Chondrocyte (in vitro differentiated cells): ENCODE measurements at regions not wholly inside any gene's neighbourhood (a gene's known extent, or its start where the extent isn't known, plus 50 kb on each side); places are given as distances from the start of the nearest gene placed in this dataset.

Experiments used
- DNase-seq: peaks from one replicate; pipeline ENCODE4 v3.0.0; 2021; ENCODE audit warnings: mixed read lengths, low spot score
- H3K27ac Mint-ChIP-seq: one replicate; pipeline ENCODE4 v1.8.0; 2021; ENCODE audit warnings: mild to moderate bottlenecking, moderate library complexity, mixed read lengths; ENCODE audit not compliant: unreplicated experiment
- H3K27me3 Mint-ChIP-seq: 2 replicates; pipeline ENCODE4 v1.8.0; 2021; ENCODE audit warnings: low read depth, mixed read lengths
- H3K36me3 Mint-ChIP-seq: 2 replicates; pipeline ENCODE4 v1.8.0; 2021; ENCODE audit warnings: low read depth, mixed read lengths
- H3K4me1 Mint-ChIP-seq: 2 replicates; pipeline ENCODE4 v1.8.0; 2021; ENCODE audit warnings: low read depth, mild to moderate bottlenecking, mixed read lengths
- H3K4me3 Mint-ChIP-seq: one replicate; pipeline ENCODE4 v1.8.0; 2021; ENCODE audit warnings: mild to moderate bottlenecking, moderate library complexity, mixed read lengths; ENCODE audit not compliant: unreplicated experiment
- H3K9me3 Mint-ChIP-seq: 2 replicates; pipeline ENCODE4 v1.8.0; 2021; ENCODE audit warnings: low read depth, mixed read lengths
- TF ChIP-seq, protein P1 (sequence below): fragments of 200-600 bp; sonication (generic); IDR thresholded peaks from 2 replicates; pipeline ENCODE4 v1.5.0; 2021; ENCODE audit warnings: antibody characterized with exemption, mild to moderate bottlenecking, moderate library complexity

DNA sequence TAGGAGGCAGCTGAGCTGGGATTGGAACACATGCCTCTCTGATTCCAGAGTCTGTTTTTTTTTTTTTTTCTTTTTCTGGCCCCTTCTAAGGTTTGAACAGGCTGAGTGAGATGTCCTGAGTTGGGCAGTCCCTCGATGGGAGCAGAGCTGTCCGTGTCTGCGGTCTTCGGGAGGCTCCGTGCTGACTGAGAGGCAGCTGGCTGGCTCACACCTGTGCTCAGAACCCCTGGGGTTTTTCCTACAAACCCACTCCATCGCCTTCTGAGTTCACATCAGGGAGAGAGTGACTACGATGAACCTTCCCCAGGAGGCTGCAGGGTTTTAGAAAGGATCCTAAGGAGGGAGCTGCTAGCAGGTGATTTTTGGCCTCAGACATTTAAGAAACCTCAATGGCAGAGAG lies 92.5 kb downstream of the IRF8 start:
- H3K4me3 Mint-ChIP-seq, result no peak overlapping the region
- H3K27ac Mint-ChIP-seq, result no peak overlapping the region
- no peaks in the 10 kb centered on the region for H3K9me3 Mint-ChIP-seq
- no peaks in the 10 kb centered on the region for H3K36me3 Mint-ChIP-seq
- H3K27me3 Mint-ChIP-seq, result peaks cover 76% of the 10 kb centered on the region
- H3K4me1 Mint-ChIP-seq, result no peaks in the 10 kb centered on the region
- TF ChIP-seq, protein P1, sequence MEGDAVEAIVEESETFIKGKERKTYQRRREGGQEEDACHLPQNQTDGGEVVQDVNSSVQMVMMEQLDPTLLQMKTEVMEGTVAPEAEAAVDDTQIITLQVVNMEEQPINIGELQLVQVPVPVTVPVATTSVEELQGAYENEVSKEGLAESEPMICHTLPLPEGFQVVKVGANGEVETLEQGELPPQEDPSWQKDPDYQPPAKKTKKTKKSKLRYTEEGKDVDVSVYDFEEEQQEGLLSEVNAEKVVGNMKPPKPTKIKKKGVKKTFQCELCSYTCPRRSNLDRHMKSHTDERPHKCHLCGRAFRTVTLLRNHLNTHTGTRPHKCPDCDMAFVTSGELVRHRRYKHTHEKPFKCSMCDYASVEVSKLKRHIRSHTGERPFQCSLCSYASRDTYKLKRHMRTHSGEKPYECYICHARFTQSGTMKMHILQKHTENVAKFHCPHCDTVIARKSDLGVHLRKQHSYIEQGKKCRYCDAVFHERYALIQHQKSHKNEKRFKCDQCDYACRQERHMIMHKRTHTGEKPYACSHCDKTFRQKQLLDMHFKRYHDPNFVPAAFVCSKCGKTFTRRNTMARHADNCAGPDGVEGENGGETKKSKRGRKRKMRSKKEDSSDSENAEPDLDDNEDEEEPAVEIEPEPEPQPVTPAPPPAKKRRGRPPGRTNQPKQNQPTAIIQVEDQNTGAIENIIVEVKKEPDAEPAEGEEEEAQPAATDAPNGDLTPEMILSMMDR, result no peak
- no peak for DNase-seq

DNA sequence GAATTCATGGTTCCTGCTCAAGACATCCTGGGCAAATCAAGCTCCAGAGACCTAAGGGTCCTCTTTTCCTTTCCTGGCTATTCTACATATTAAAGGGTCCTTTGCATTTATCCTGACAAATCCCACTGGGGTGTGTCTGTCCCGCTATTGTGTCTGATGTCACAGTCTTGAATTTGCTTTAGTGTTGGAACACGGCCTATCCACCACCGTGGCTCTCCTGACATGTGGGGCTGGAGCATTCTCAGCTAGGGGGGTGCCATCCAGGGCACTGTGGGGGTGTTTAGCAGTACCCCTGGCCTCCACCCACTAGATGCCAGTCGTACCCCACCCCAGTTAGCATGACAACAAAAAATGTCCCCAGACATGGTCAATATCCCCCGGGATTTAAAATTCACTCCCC lies 92.9 kb downstream of the IRF8 start:
- no peak overlapping the region for H3K4me3 Mint-ChIP-seq
- H3K27ac Mint-ChIP-seq, result no peak overlapping the region
- H3K4me1 Mint-ChIP-seq, result no peaks in the 10 kb centered on the region
- TF ChIP-seq, protein P1, result no peak
- no peaks in the 10 kb centered on the region for H3K36me3 Mint-ChIP-seq
- H3K9me3 Mint-ChIP-seq, result no peaks in the 10 kb centered on the region
- H3K27me3 Mint-ChIP-seq, result peaks cover 73% of the 10 kb centered on the region
- DNase-seq, result no peak

DNA sequence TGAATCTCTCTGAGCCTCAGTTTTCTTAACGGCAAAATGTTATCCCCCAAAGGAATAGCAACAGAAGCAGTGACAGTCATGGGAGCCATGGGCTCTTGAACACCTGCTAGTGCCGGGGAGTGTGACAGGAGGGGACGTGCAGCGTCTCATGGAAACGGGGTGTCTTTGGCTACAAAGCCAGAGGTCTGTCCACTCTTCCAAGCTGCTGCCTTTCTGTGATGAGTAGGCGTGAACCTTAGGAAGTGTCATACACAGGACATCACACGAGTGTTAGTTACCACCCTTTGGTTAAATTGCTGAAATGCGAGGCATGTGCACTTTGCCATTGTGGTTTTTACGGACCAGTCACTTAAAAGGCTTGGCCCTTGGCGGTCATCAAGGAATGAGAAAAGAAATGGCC lies 93.4 kb downstream of the IRF8 start:
- Mint-ChIP-seq H3K27me3 (peaks cover 72% of the 10 kb centered on the region), H3K4me3 (no peak overlapping the region), H3K9me3 (no peaks in the 10 kb centered on the region), H3K36me3 (no peaks in the 10 kb centered on the region), H3K27ac (no peak overlapping the region), H3K4me1 (no peaks in the 10 kb centered on the region)
- TF ChIP-seq, protein P1, result no peak
- no peak for DNase-seq

DNA sequence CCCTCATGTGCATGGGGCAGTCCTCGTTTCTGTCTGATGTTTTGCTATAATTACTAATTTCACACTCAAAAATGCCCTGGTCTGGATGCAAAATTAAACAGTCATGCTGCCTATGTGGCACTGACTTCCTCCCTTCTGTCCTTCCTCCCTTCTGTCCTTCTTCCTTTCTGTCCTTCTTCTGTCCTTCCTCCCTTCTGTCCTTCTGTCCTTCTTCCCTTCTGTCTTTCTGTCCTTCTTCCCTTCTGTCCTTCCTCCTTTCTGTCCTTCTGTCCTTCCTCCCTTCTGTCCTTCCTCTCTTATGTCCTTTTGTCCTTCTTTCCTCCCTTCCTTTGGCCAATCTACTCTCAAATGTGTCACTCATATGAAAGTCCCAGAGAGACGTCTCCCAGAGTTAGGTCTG lies 93.8 kb downstream of the IRF8 start:
- TF ChIP-seq, protein P1, result no peak
- Mint-ChIP-seq H3K27ac (no peak overlapping the region), H3K27me3 (peaks cover 72% of the 10 kb centered on the region), H3K36me3 (no peaks in the 10 kb centered on the region), H3K9me3 (no peaks in the 10 kb centered on the region), H3K4me3 (no peak overlapping the region), H3K4me1 (no peaks in the 10 kb centered on the region)
- DNase-seq, result no peak

DNA sequence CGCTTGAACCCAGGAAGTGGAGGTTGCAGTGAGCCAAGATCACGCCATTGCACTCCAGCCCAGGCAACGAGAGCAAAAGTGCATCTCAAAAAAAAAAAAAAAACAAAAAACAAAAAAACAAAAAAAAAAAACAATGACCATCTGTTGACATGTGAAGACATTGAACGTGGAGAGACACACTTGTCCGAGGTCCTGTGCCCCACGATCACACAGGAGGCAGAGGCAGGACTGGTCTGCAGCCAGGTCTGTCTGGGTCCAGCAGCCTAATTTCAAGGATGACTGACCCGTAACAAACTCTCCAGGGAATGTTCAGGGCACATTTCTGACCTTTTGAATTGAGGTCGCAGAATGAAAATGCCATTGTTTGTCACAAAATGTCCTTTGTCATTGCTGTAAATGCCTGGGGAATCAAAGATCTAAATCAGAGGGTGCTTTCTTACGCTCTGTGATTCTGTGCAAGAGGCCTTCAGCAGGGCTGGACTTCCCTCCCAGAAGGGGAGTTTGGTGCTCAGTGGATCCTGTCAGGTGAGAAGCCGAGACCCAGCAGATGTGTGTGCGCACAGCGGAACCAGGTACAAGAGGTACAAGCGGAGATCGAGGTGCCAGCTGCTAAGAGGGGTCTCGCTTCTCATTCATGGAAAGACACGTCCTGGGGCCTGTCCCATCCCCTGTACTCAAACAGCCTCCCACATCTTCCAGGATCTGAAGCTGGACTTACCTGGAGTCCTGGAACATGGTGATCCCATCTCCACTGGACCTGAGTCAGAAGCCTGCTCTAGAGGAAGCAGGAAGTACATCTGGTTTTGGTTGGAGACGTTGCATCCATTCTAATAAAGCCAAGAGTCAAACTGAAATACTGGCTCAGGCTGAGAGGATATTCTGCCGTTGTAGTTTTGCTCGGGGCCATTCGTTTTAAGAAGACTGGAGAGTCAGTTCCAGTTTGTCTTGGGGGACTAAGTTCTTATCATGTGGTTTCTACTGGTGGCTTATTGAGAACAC lies 95.8 kb downstream of the IRF8 start:
- Mint-ChIP-seq H3K27ac (no peak overlapping the region), H3K4me3 (no peak overlapping the region), H3K4me1 (no peaks in the 10 kb centered on the region), H3K9me3 (no peaks in the 10 kb centered on the region), H3K27me3 (peaks cover 62% of the 10 kb centered on the region), H3K36me3 (no peaks in the 10 kb centered on the region)
- TF ChIP-seq, protein P1, result no peak
- DNase-seq, result no peak
